Nephron progenitor cell (in vitro differentiated cells): ENCODE measurements at regions not wholly inside any gene's neighbourhood (a gene's known extent, or its start where the extent isn't known, plus 50 kb on each side); places are given as distances from the start of the nearest gene placed in this dataset.

Experiments used
- DNase-seq: peaks from one replicate; pipeline ENCODE4 v3.0.0; 2021
- H3K27ac Mint-ChIP-seq: 2 replicates; pipeline ENCODE4 v1.8.0; 2021; ENCODE audit warnings: mild to moderate bottlenecking, moderate library complexity, mixed read lengths
- H3K27me3 Mint-ChIP-seq: 2 replicates; pipeline ENCODE4 v1.8.0; 2021; ENCODE audit warnings: mild to moderate bottlenecking, low read depth, mixed read lengths; ENCODE audit not compliant: poor library complexity
- H3K36me3 Mint-ChIP-seq: 2 replicates; pipeline ENCODE4 v1.8.0; 2021; ENCODE audit warnings: low read depth, mixed read lengths
- H3K4me1 Mint-ChIP-seq: 2 replicates; pipeline ENCODE4 v1.8.0; 2021; ENCODE audit warnings: mixed read lengths
- H3K4me3 Mint-ChIP-seq: 2 replicates; pipeline ENCODE4 v1.8.0; 2021; ENCODE audit warnings: mild to moderate bottlenecking, moderate library complexity, mixed read lengths
- H3K9me3 Mint-ChIP-seq: 2 replicates; pipeline ENCODE4 v1.8.0; 2021; ENCODE audit warnings: mild to moderate bottlenecking, moderate library complexity, mixed read lengths
- CTCF ChIP-seq: fragments of 200-600 bp; sonication (generic); IDR thresholded peaks from 2 replicates; pipeline ENCODE4 v1.5.0; 2021; ENCODE audit warnings: antibody characterized with exemption

GRCh38 chr15:25959100-25959499, 96.0 kb upstream of the ATP10A start:
- DNase-seq, result no peak
- peaks cover 26% of the 10 kb centered on the region for H3K27me3 Mint-ChIP-seq
- H3K36me3 Mint-ChIP-seq, result no peaks in the 10 kb centered on the region
- H3K4me3 Mint-ChIP-seq, result no peak overlapping the region
- H3K27ac Mint-ChIP-seq, result no peak overlapping the region
- H3K9me3 Mint-ChIP-seq, result peaks cover 9% of the 10 kb centered on the region
- TF ChIP-seq CTCF, result no peak
- no peaks in the 10 kb centered on the region for H3K4me1 Mint-ChIP-seq

DNA sequence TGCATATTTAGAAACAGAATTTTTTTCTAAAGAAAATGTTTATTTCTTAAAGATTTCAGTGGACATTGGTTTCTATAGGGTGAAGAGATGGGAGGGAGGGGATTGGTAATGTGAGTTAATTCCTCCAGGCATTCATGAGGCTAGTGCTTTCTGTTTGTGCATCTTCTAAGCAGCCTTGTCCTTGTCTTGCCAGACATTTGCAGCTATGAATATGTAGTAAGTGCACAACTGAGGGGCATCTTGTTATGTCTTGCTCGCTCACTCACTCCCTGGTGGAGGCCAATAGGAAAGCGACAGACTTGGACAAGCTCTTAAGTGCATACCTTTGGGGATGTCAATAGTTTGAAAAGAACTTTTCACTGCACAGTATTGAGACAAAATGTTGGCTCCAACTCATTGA, 92.5 kb upstream of the ATP10A start:
- no peak for TF ChIP-seq CTCF
- peaks cover 25% of the 10 kb centered on the region for H3K9me3 Mint-ChIP-seq
- no peaks in the 10 kb centered on the region for H3K4me1 Mint-ChIP-seq
- no peak overlapping the region for H3K4me3 Mint-ChIP-seq
- H3K27ac Mint-ChIP-seq, result no peak overlapping the region
- no peak for DNase-seq
- no peaks in the 10 kb centered on the region for H3K36me3 Mint-ChIP-seq
- H3K27me3 Mint-ChIP-seq, result peaks cover 34% of the 10 kb centered on the region

- Mint-ChIP-seq H3K36me3 (no peaks in the 10 kb centered on the region), H3K9me3 (peaks cover 25% of the 10 kb centered on the region), H3K27ac (no peak overlapping the region), H3K4me3 (no peak overlapping the region), H3K4me1 (no peaks in the 10 kb centered on the region), H3K27me3 (peaks cover 26% of the 10 kb centered on the region)
- no peak for TF ChIP-seq CTCF
- DNase-seq, result no peak
Observed at GRCh38 chr15:25954398-25954797, 91.3 kb upstream of the ATP10A start.

GRCh38 chr15:25950014-25950413, 86.9 kb upstream of the ATP10A start:
- no peak for TF ChIP-seq CTCF
- Mint-ChIP-seq H3K27ac (no peak overlapping the region), H3K4me1 (peaks cover 13% of the 10 kb centered on the region), H3K36me3 (no peaks in the 10 kb centered on the region), H3K9me3 (peaks cover 25% of the 10 kb centered on the region), H3K4me3 (no peak overlapping the region), H3K27me3 (peaks cover 15% of the 10 kb centered on the region)
- no peak for DNase-seq

DNA sequence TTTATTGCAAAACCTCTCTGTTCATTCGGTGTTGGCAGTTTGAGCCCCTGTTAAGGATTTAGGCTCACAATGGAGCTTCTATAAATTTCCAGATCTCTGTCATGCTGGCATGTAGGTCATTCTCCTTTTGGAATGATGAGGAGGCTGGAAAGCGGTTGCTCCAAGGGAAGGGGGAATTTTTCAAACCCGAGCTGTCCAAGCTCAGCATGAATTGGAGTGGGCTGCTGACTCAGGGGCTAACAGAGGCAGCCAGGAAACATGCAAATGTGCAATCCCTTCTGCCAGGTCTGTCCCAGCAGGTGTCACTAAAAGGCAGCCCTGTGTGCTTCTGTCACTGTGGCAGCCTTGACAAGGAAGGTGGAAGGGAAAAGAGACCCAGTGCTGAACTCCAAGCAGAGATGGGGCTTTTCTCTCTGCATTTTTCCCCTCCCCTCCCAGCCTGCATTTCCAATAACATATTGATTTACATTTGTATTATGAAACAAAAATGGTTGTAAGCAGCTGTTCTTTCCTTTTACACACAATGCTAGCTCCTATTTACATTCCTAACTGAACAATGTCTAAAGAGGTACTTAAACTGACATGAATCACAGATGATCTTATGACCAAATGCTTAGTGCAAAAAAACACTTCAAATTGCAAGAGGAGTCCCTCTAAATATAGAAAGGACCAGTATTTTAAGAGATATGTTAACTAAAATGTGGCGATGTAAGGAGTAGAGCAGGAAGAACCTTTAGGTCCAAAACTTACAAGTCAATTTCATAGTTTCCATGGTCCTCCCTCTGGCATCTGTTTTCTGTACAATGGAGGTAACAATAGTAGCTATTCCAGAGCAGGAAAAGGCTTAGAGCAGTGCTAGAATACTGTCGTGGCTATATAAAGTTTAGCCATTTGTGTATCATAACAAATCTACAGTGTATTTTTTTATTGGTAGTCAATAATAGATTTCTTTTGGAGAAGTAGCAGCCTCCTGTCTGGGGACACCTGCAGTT, 84.5 kb upstream of the ATP10A start:
- TF ChIP-seq CTCF, result no peak
- H3K4me1 Mint-ChIP-seq, result peaks cover 18% of the 10 kb centered on the region
- H3K4me3 Mint-ChIP-seq, result peak overlapping the region; percentile 6
- H3K9me3 Mint-ChIP-seq, result peaks cover 5% of the 10 kb centered on the region
- H3K27me3 Mint-ChIP-seq, result peaks cover 9% of the 10 kb centered on the region
- no peaks in the 10 kb centered on the region for H3K36me3 Mint-ChIP-seq
- peak; percentile 18 for DNase-seq
- H3K27ac Mint-ChIP-seq, result no peak overlapping the region
